Heart right ventricle (tissue), 16 donors: ENCODE measurements at regions not wholly inside any gene's neighbourhood (a gene's known extent, or its start where the extent isn't known, plus 50 kb on each side); places are given as distances from the start of the nearest gene placed in this dataset.

Experiments
- ATAC-seq, 8 donors: fragments of 200-7000 bp; cut with Tn5 transposase; one replicate each; pipeline ENCODE4 v1.9.1; 2020; ENCODE audit warnings: mild to moderate bottlenecking in 8 of 8, moderate library complexity in 8 of 8, moderate number of reproducible peaks in 1 of 8
- DNase-seq, 2 donors: peaks; one replicate each; pipeline ENCODE4 v3.0.0-alpha.2; 2020
- H3K27ac ChIP-seq, 10 donors: fragments of 200-600 bp; sonication (generic) in 2 of 10; one replicate each; pipeline versions ENCODE4 v1.5.0 to v1.8.0; 2020 to 2022; ENCODE audit warnings: mild to moderate bottlenecking in 3 of 10
- H3K27me3 ChIP-seq, 7 donors: fragments of 200-600 bp; one replicate each; pipeline ENCODE4 v1.8.0; 2021 to 2022; ENCODE audit warnings: mild to moderate bottlenecking in 2 of 7
- H3K36me3 ChIP-seq, 9 donors: fragments of 200-600 bp; sonication (generic) in 1 of 9; one replicate each; pipeline versions ENCODE4 v1.5.0 to v1.8.0; 2020 to 2022; ENCODE audit warnings: mild to moderate bottlenecking in 2 of 9
- H3K4me1 ChIP-seq, 9 donors: fragments of 200-600 bp; sonication (generic) in 1 of 9; one replicate each; pipeline versions ENCODE4 v1.5.0 to v1.8.0; 2020 to 2022; ENCODE audit warnings: mild to moderate bottlenecking in 4 of 9
- H3K4me3 ChIP-seq, 10 donors: fragments of 200-600 bp; sonication (generic) in 2 of 10; one replicate each; pipeline versions ENCODE4 v1.5.0 to v1.8.0; 2020 to 2022; ENCODE audit warnings: mild to moderate bottlenecking in 7 of 10, moderate library complexity in 2 of 10
- H3K9me3 ChIP-seq, 11 donors: fragments of 200-600 bp in 10 of 11; sonication (generic) in 2 of 11; one replicate each; pipeline versions ENCODE4 v1.5.0 to v1.8.0; 2013 to 2022; ENCODE audit warnings: mild to moderate bottlenecking in 2 of 11, control low read depth in 1 of 11, moderate library complexity in 1 of 11
- WGBS, 2 donors: extraction: QIAGEN DNeasy Blood & Tissue Kit; methylation state at CpG; one replicate each; pipeline ENCODE4 v1.1.7; 2013; ENCODE audit warnings: inconsistent platforms in 1 of 2; 5-methylcytosine and 5-hydroxymethylcytosine counted together
- intact Hi-C, 10 donors: fragments of 100-400 bp; cut with DNase I; formaldehyde crosslinking; loops; one replicate each; pipeline versions ENCODE4 v1.11.1 to v1.14.2; 2022
- TF ChIP-seq, protein P1 (sequence below), 9 donors: fragments of 200-600 bp; sonication (generic) in 2 of 9; IDR thresholded peaks; one replicate each; pipeline versions ENCODE4 v1.5.0 to v1.8.0; 2021 to 2022; ENCODE audit warnings: antibody characterized with exemption in 9 of 9, mild to moderate bottlenecking in 5 of 9, moderate library complexity in 1 of 9
- donor health status: Arrhythmogenic right ventricular cardiomyopathy.
- donor health status: ischemic (EF 13 %, LVEDD 7.1; RV severe dilation, severe dysfunction).
- donor health status: healthy with polysubstance abuse.
- donor health status: DM: no; HTN: yes; CAD: no.
- donor health status: DM: no; HTN: no; CAD: no.
- donor health status: ischemic (EF 25% LVEDD 6.9; RV normal size, moderate dysfunction).
- donor health status: ischemic (EF 25% LVEDD 5.7; RV mildly dilated, moderate dysfunction).
- donor health status: healthy.
- donor health status: DM: yes; HTN: yes; CAD: no.
- donor health status: Ischemic cardiomyopathy.
- donor health status: ischemic (EF 35%, LVEDD 5.7; RV mildly dilated, moderate dysfunction).
- donor health status: nonischemic (EF 11% LVEDD 7.7; RV severe dilation, severe dysfunction).
- donor health status: DM: yes; HTN: yes; CAD: no.
- donor health status: PGD.
- donor health status: ischemic (EF 29% LVEDD 5.4; RV normal size, mild dysfunction).
- donor health status: nonischemic (EF 23%, LVEDD 6.1; RV moderate dilation, normal function).

DNA sequence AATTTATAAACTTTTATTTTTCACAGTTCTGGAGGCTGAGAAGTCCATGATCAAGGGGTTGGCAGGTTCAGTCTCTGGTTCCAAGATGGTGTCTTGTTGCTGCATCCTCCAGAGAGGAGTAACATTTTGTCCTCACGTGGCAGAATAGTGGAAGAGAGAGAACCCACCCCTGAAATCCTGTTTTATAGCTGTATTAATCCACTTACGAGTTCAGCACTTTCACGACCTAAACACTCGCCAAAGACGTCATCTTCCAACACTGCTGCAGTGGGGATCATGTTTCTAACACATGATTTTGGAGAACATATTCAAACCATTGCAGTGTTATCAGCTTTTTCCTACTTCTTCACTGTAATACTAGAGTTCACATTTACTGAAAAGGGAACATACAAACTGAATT is 233.0 kb upstream of the ATP10B start:
- DNase-seq: no peak
- peaks cover 0 to 10% (median 0%) of the 10 kb centered on the region in 11 donors for H3K9me3 ChIP-seq
- no peaks in the 10 kb centered on the region for H3K4me1 ChIP-seq
- no peak for ATAC-seq
- intact Hi-C loops: no loop called here
- H3K27ac ChIP-seq: no peak overlapping the region
- H3K36me3 ChIP-seq: no peaks in the 10 kb centered on the region
- no peak overlapping the region for H3K4me3 ChIP-seq
- 59 to 61% methylated on average over 5 of the region's 5 CpGs for WGBS, 2 donors
- no peaks in the 10 kb centered on the region for H3K27me3 ChIP-seq
- TF ChIP-seq, protein P1, sequence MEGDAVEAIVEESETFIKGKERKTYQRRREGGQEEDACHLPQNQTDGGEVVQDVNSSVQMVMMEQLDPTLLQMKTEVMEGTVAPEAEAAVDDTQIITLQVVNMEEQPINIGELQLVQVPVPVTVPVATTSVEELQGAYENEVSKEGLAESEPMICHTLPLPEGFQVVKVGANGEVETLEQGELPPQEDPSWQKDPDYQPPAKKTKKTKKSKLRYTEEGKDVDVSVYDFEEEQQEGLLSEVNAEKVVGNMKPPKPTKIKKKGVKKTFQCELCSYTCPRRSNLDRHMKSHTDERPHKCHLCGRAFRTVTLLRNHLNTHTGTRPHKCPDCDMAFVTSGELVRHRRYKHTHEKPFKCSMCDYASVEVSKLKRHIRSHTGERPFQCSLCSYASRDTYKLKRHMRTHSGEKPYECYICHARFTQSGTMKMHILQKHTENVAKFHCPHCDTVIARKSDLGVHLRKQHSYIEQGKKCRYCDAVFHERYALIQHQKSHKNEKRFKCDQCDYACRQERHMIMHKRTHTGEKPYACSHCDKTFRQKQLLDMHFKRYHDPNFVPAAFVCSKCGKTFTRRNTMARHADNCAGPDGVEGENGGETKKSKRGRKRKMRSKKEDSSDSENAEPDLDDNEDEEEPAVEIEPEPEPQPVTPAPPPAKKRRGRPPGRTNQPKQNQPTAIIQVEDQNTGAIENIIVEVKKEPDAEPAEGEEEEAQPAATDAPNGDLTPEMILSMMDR (IDR thresholded peaks at IDR 0.05): no peak

DNA sequence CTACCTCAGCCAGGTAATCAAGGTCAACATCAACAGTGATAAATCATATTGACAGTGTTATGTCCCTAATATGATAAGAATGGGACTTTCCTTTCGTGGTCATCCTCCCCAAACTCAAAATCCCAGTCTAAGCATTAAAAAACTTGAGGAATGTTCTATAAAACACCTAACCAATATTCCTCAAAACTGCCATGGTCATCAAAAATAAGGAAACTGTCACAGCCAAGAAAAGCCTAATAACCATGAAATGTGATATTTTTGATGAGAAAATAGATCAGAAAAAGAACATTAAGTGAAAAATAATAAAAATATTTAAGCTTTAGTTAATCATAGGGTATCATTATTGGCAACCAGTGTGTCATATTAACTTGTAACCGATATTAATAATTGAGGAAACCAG is 232.1 kb upstream of the ATP10B start:
- H3K27me3 ChIP-seq: no peaks in the 10 kb centered on the region
- no peak overlapping the region for H3K27ac ChIP-seq
- intact Hi-C loops: no loop called here
- DNase-seq (no peak), ATAC-seq (no peak)
- WGBS, 2 donors: 66 to 71% methylated on average over 2 of the region's 2 CpGs
- no peaks in the 10 kb centered on the region for H3K4me1 ChIP-seq
- H3K9me3 ChIP-seq: peaks cover 0 to 8% (median 0%) of the 10 kb centered on the region in 11 donors
- H3K36me3 ChIP-seq: no peaks in the 10 kb centered on the region
- TF ChIP-seq, protein P1 (IDR thresholded peaks at IDR 0.05): no peak
- no peak overlapping the region for H3K4me3 ChIP-seq

DNA sequence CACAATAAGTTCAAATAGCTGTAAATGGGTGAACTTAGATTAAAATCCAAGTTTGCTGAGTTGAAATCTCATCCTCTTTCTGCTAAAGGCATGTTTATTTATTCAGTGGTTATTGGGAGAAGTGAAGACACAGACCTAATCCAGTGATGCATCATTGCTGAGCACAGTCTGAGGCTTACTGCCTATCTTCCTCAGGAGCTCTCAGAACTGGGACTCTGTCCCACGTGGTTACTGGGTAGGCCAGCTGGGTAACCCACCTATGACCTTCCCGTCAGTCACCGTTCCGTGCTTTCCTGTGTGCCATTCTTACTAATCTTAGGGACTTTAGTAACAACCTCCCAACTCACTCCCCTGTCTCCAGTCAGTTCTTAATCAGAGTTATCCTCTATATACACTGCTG is 226.8 kb upstream of the ATP10B start:
- H3K4me1 ChIP-seq: no peaks in the 10 kb centered on the region
- ATAC-seq (no peak), DNase-seq (no peak)
- H3K27ac ChIP-seq: no peak overlapping the region
- intact Hi-C loops: no loop called here
- no peaks in the 10 kb centered on the region for H3K27me3 ChIP-seq
- H3K9me3 ChIP-seq: peaks cover 0 to 5% (median 0%) of the 10 kb centered on the region in 11 donors
- no peaks in the 10 kb centered on the region for H3K36me3 ChIP-seq
- no peak overlapping the region for H3K4me3 ChIP-seq
- TF ChIP-seq, protein P1 (IDR thresholded peaks at IDR 0.05): no peak
- 39 to 51% methylated on average over 4 of the region's 4 CpGs for WGBS, 2 donors

DNA sequence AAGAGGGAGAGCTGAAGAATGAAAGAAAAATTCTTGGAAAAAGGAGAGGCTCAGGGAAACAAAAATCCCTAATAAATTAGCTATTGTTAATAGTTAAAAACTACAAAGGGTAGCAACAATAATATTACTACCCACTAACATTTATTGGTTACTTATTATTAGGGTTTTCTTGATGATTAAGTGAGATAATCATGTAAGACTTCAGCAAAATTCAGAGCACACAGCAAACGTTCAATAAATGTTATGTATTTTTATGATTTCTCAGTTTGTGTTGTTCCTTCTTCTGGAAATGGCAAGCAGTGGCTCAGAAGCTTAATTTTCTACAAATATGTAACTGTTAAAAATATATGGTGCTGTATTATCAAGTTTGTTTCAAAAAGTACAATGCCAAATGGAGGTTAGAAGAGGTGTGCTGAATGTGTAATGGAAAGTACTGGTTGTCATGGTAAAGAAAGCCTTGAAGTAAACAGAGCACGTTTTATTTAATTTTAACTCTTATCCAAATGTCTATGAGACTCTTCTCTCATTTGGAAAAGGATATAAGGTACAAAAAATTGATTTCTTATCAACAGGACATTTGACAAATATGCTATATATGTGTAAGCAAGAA is 226.0 kb upstream of the ATP10B start:
- Histone ChIP-seq H3K36me3 (no peaks in the 10 kb centered on the region), H3K4me1 (no peaks in the 10 kb centered on the region), H3K27me3 (no peaks in the 10 kb centered on the region), H3K9me3 (peaks cover 0 to 5% (median 0%) of the 10 kb centered on the region in 11 donors), H3K27ac (no peak overlapping the region), H3K4me3 (no peak overlapping the region)
- intact Hi-C loops: no loop called here
- ATAC-seq: no peak
- DNase-seq: no peak
- TF ChIP-seq, protein P1 (IDR thresholded peaks at IDR 0.05): no peak
- WGBS, 2 donors: 48 to 52% methylated on average over 2 of the region's 2 CpGs
